ENCODE measurements at regions not wholly inside any gene's neighbourhood (a gene's known extent, or its start where the extent isn't known, plus 50 kb on each side); places are given as distances from the start of the nearest gene placed in this dataset.
A peak's percentile ranks its signal among the peaks of the same experiment; 100 is the strongest.

DNA sequence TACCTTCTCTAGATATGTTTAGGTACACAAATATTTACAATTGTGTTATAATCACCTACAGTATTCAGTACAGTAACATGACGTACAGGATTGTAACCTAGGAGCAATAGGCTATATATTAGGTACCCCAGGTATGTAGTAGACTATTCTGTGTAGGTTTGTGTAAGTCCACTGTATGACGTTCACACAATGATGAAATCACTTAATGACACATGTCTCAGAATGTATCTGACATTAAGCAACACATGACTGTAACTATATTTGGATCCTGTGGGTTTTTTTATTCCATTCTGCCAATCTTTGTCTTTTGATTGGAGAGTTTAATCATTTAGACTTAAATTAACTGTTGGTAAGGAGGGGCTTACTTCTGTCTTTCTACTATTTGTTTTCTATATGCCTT, 52.1 kb downstream of the STYXL2 start:
- ATAC-seq (no peak), DNase-seq (no peak)
- intact Hi-C loops (cut with DNase I) = no loop called here

GRCh38 chr1:167146903-167147539, 53.1 kb downstream of the STYXL2 start:
- ATAC-seq = no peak
- intact Hi-C loops (cut with DNase I) = no loop called here
- no peak for DNase-seq

DNA sequence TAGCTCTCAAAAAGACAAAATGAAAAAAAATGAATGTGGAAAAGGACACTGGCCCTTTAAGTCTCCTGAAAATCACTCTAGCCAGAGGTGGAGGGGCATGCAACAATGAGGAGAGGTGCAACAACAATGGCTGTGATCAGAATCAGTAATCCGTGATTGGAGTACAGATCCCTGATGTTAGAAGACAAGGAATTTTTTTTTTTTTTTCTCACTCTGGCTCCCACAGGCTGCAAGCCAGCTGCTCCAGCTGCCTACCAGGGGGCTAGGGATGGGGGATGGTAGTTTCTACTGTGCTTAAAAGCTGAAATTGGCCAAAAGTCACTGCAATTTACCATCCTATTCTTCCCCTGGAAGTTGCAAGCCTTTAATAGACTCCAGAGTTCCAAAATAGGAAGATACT, 54.5 kb downstream of the STYXL2 start:
- no peak for DNase-seq
- ATAC-seq = no peak
- intact Hi-C loops (cut with DNase I) = no loop called here

GRCh38 chr1:167149793-167150491, 56.1 kb downstream of the STYXL2 start:
- no peak for DNase-seq
- no peak for ATAC-seq
- intact Hi-C loops (cut with DNase I) = no loop called here

GRCh38 chr1:167150492-167150833, 56.6 kb downstream of the STYXL2 start:
- ATAC-seq (no peak), DNase-seq (no peak)
- intact Hi-C loops (cut with DNase I) = no loop called here

- intact Hi-C loops (cut with DNase I) = no loop called here
- no peak for DNase-seq
- no peak for ATAC-seq
Observed at GRCh38 chr1:167152192-167152876, 58.5 kb downstream of the STYXL2 start.

DNA sequence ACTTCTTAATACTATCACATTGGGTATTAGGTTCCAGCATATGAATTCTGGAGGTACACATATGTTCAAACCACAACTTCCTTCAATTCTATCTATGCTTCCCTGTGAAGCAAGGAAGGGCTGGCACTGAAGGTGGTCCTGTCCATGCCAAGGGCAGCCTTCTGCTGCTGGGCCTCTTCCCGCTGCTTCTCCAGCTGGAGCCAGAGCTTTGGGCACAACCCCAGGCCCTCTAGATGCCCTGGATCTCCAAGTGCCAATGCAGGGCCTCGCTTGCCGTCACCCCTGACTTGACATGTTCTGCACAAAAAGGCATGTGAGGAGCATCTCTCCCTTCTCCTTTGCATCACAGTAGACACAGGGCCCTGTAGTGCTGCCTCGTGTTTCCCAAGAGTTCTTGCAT, 62.6 kb downstream of the STYXL2 start:
- intact Hi-C loops (cut with DNase I) = no loop called here
- DNase-seq (no peak), ATAC-seq (no peak)

GRCh38 chr1:167157114-167157513, 63.2 kb downstream of the STYXL2 start:
- intact Hi-C loops (cut with DNase I) = no loop called here
- DNase-seq (no peak), ATAC-seq (no peak)

DNA sequence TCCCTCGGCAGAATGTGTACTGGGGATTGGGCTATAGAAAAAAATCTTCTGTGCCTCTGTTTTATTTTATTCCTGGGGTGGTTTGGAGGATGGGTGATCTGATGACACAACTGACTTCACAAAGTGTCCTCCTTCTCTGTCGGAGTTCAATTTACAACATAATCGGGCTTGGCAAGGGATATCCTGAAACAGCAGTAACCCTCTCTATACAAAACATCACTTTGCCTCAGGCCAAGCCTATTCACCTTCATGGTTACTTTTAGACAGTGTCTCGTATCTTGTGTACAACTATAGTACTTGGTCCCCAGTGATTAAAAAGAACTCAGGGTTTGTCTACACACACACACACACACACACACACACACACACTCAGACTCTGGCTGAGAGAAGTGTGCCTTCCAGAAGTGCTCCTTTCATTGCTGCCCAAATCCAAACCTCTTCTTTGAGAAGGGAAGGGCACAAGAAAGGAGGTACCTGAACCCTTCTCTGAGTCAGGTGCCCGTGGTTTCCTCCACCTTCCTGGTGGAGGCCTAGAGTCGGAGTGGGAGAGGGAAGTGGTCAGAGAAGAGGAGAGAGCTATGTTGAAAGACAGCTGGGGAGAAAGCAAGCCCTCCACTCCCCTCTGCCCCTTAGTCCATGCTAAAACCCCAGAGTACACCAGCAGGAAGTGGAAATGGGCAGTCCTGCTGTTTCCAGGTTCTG, 62.4 kb upstream of the POU2F1 start:
- intact Hi-C loops (cut with DNase I) = no loop called here
- DNase-seq = no peak
- ATAC-seq = no peak

DNA sequence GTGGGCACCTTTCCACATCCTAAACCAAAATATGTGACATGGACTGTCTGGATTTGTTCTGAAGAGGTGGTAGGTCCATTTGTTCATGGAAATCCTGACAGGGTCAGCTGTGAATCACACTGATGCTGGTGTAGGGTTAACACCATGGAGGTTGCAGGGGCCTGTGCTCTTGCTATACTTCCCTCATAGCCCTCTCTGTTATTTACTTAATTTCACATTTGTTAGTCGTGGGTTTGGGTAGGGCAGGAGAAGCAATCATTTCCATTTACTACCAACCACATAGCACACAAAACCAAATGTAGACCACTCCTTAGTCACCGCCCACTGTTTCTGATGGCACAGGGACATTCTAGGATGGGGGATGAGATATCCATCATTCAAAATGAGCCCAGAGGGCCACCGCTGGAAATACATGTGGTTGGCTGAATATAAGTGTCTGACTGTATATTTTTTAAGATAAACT, 61.8 kb upstream of the POU2F1 start:
- no peak for ATAC-seq
- intact Hi-C loops (cut with DNase I) = no loop called here

GRCh38 chr1:167159782-167160181, 60.9 kb upstream of the POU2F1 start:
- ATAC-seq (no peak), DNase-seq (no peak)

More for the DNA sequence above, 61.8 kb upstream of the POU2F1 start:
- no peak for DNase-seq

DNA sequence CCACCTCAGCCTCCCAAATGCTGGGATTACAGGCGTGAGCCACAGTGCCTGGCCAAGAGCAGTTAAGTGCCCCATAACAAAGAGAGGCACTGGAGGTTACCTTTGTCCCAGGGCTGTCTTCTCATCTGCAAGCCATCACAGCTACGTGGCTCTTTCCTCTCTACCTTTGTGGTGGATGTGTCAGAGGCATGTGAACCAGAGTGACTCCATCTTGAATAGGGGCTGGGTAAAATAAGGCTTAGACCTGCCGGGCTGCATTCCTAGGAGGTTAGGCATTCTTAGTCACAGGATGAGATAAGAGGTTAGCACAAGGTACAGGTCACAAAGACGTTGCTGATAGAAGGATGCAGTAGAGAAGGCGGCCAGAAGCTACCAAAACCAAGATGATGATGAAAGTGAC, 59.4 kb upstream of the POU2F1 start:
- no peak for ATAC-seq
- intact Hi-C loops (cut with DNase I) = no loop called here

More at GRCh38 chr1:167159782-167160181, 60.9 kb upstream of the POU2F1 start:
- intact Hi-C loops (cut with DNase I) = no loop called here

DNA sequence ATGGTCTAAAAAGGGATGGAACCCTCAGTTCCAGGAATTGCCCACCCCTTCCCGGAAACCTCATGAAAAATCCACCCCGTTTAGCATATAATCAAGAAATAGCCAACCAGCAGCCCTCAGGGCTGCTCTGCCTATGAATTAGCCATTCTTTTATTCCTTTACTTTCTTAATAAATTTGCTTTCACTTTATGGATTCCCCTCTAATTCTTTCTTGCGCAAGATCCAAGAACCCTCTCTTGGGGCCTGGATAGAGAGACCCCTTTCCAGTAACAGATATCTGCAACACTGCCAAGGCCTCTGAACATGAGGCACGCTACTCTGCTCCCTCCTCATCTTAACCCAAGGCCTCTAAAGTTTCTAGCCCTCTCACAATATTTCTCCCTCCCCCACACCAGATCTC, 58.9 kb upstream of the POU2F1 start:
- no peak for DNase-seq
- no peak for ATAC-seq
- intact Hi-C loops (cut with DNase I) = no loop called here

More for the DNA sequence above, 59.4 kb upstream of the POU2F1 start:
- DNase-seq = no peak

DNA sequence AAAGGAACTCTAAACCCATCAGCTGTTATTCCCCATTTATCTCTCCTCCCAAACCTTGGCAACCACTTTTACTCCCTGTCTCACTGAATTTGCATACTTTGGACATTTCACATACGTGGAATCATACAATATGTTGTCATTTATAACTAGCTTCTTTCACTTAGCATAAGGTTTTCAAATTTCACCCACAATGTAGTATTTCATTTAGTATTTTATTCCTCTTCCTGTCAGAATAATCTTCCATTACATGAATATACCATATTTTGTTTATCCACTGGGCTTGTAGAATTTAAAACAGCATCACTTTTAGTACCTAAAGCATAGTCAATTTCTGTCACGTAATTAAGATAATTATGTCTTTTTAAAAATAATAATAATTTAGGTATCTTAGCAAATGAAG, 55.5 kb upstream of the POU2F1 start:
- intact Hi-C loops (cut with DNase I) = no loop called here
- ATAC-seq (no peak), DNase-seq (no peak)

- intact Hi-C loops (cut with DNase I) = no loop called here
- ATAC-seq (no peak), DNase-seq (no peak)
Observed at GRCh38 chr1:167165948-167166689, 54.6 kb upstream of the POU2F1 start.

DNA sequence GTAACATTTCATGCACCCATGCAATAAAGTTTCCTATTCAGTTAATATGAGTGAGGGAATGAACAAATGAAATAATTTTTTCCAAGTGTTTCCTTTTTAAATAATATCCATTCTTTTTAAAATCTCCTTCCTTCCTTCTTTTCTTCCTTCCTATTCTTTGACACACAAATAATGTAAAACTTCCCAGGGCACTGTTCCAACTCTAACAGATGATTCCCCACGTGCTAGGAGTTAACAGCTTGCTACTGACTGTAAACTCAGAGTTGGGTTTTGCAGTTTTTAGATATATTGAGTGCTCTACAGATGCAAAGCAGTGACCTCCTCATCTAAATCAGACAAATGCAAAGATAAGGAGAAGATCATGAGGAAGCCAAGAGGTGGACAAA, 54.0 kb upstream of the POU2F1 start:
- ATAC-seq = no peak

GRCh38 chr1:167168424-167168823, 52.3 kb upstream of the POU2F1 start:
- intact Hi-C loops (cut with DNase I) = no loop called here
- ATAC-seq (peak in 1 of 2 donors; percentile 39), DNase-seq (no peak)

More for the DNA sequence above, 54.0 kb upstream of the POU2F1 start:
- intact Hi-C loops (cut with DNase I) = no loop called here
- no peak for DNase-seq

- intact Hi-C loops (cut with DNase I) = no loop called here
- ATAC-seq (no peak), DNase-seq (no peak)
Observed at GRCh38 chr1:167169642-167170041, 51.0 kb upstream of the POU2F1 start.

Measured in left cardiac atrium (tissue), 4 donors.